ENCODE measurements at regions not wholly inside any gene's neighbourhood (a gene's known extent, or its start where the extent isn't known, plus 50 kb on each side); places are given as distances from the start of the nearest gene placed in this dataset.

DNA sequence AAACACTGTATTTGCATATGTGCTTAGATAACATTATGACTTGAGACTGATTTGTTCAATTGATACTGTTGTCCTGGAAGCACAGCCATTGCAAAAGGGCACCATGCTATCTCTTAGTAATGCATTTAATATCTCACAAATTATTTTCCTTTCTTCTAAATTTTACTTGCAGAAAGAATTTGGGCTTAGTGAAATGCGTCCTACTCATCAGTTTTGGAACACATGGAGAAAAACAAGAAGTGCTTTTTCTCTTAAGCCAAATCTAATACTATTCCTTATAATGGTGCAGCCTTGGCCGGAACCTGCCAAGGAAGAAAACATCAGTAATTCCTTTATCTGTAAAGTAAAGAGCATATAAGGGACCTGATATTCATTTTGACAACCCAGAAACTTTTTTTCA is 172.2 kb upstream of the ZNF608 start:
- H3K4me3 ChIP-seq (ENCODE audit: low read depth, low read length), result no peak overlapping the region
- no peaks in the 10 kb centered on the region for H3K27me3 ChIP-seq (ENCODE audit: control insufficient read depth, insufficient read depth, low read length)
- no peak overlapping the region for H3K9ac ChIP-seq (ENCODE audit: low read length)
- H3K36me3 ChIP-seq (ENCODE audit: control insufficient read depth, insufficient read depth, low read length), result no peaks in the 10 kb centered on the region
- H3K4me1 ChIP-seq (ENCODE audit: control insufficient read depth, insufficient read depth, low read length), result peaks cover 50% of the 10 kb centered on the region
- H3K9me3 ChIP-seq (ENCODE audit: control insufficient read depth, insufficient read depth, low read depth, low read length), result peaks cover 3% of the 10 kb centered on the region; the same call in 1 of the 2 replicates
- no peak overlapping the region for H3K27ac ChIP-seq (ENCODE audit: low read depth, low read length)

DNA sequence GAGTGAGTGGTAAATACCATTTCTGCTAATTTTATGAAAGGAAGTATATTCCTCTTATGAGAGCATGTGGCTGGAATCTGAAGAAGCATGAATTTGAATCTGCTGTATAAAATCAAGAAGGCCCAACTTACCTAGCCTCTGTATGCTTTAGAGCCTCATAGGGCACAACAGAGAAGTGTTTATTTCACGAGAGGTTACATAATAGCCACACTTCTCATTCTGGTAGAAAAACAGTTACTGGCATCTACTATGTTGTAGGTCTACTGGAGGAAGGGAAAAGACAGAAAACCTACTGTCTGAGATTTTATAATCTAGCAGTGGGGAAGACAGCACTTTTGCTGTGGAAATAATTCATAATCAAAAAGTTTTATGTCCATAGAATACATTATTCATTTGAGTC is 172.6 kb upstream of the ZNF608 start:
- Histone ChIP-seq H3K27ac (ENCODE audit: low read depth, low read length) (no peak overlapping the region), H3K4me3 (ENCODE audit: low read depth, low read length) (no peak overlapping the region), H3K9me3 (ENCODE audit: control insufficient read depth, insufficient read depth, low read depth, low read length) (peaks cover 3% of the 10 kb centered on the region; the same call in 1 of the 2 replicates), H3K36me3 (ENCODE audit: control insufficient read depth, insufficient read depth, low read length) (no peaks in the 10 kb centered on the region), H3K9ac (ENCODE audit: low read length) (no peak overlapping the region), H3K27me3 (ENCODE audit: control insufficient read depth, insufficient read depth, low read length) (no peaks in the 10 kb centered on the region), H3K4me1 (ENCODE audit: control insufficient read depth, insufficient read depth, low read length) (peaks cover 50% of the 10 kb centered on the region)

- Histone ChIP-seq H3K9me3 (ENCODE audit: control insufficient read depth, insufficient read depth, low read depth, low read length) (peaks cover 3% of the 10 kb centered on the region; the same call in 1 of the 2 replicates), H3K27me3 (ENCODE audit: control insufficient read depth, insufficient read depth, low read length) (no peaks in the 10 kb centered on the region), H3K4me1 (ENCODE audit: control insufficient read depth, insufficient read depth, low read length) (peaks cover 50% of the 10 kb centered on the region), H3K4me3 (ENCODE audit: low read depth, low read length) (no peak overlapping the region), H3K9ac (ENCODE audit: low read length) (no peak overlapping the region), H3K36me3 (ENCODE audit: control insufficient read depth, insufficient read depth, low read length) (no peaks in the 10 kb centered on the region), H3K27ac (ENCODE audit: low read depth, low read length) (no peak overlapping the region)
Observed at GRCh38 chr5:124919747-124920525, 173.5 kb upstream of the ZNF608 start.

- Histone ChIP-seq H3K9ac (ENCODE audit: low read length) (no peak overlapping the region), H3K4me1 (ENCODE audit: control insufficient read depth, insufficient read depth, low read length) (peaks cover 50% of the 10 kb centered on the region), H3K9me3 (ENCODE audit: control insufficient read depth, insufficient read depth, low read depth, low read length) (no peaks in the 10 kb centered on the region), H3K36me3 (ENCODE audit: control insufficient read depth, insufficient read depth, low read length) (no peaks in the 10 kb centered on the region), H3K27me3 (ENCODE audit: control insufficient read depth, insufficient read depth, low read length) (no peaks in the 10 kb centered on the region), H3K4me3 (ENCODE audit: low read depth, low read length) (no peak overlapping the region), H3K27ac (ENCODE audit: low read depth, low read length) (no peak overlapping the region)
Observed at GRCh38 chr5:124920909-124921666, 174.6 kb upstream of the ZNF608 start.

DNA sequence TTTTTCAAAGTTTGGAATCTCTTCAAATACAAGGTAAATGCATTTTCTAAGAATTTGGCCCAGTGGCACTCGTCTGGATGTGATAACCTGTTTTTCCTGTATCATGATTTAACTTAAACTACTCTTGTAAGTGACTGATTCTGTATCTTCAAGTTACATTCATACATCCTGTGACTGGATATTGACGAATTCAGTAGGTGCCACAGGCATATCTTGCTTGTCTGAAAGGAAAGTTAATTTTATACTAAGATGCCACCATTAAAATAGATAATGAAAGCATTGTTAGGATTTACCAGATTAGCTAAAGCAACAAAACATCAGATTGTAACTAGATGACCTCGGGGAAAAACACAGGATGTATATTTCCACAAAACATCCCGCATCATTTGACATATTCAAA is 175.3 kb upstream of the ZNF608 start:
- no peak overlapping the region for H3K27ac ChIP-seq (ENCODE audit: low read depth, low read length)
- no peaks in the 10 kb centered on the region for H3K9me3 ChIP-seq (ENCODE audit: control insufficient read depth, insufficient read depth, low read depth, low read length)
- H3K4me3 ChIP-seq (ENCODE audit: low read depth, low read length), result no peak overlapping the region
- no peaks in the 10 kb centered on the region for H3K27me3 ChIP-seq (ENCODE audit: control insufficient read depth, insufficient read depth, low read length)
- H3K9ac ChIP-seq (ENCODE audit: low read length), result no peak overlapping the region
- no peaks in the 10 kb centered on the region for H3K36me3 ChIP-seq (ENCODE audit: control insufficient read depth, insufficient read depth, low read length)
- H3K4me1 ChIP-seq (ENCODE audit: control insufficient read depth, insufficient read depth, low read length), result peaks cover 50% of the 10 kb centered on the region

GRCh38 chr5:124922255-124922975 is 176.0 kb upstream of the ZNF608 start:
- Histone ChIP-seq H3K27ac (ENCODE audit: low read depth, low read length) (peak overlapping the region; percentile 15), H3K4me3 (ENCODE audit: low read depth, low read length) (no peak overlapping the region), H3K9me3 (ENCODE audit: control insufficient read depth, insufficient read depth, low read depth, low read length) (no peaks in the 10 kb centered on the region), H3K4me1 (ENCODE audit: control insufficient read depth, insufficient read depth, low read length) (peaks cover 50% of the 10 kb centered on the region), H3K9ac (ENCODE audit: low read length) (no peak overlapping the region), H3K27me3 (ENCODE audit: control insufficient read depth, insufficient read depth, low read length) (no peaks in the 10 kb centered on the region), H3K36me3 (ENCODE audit: control insufficient read depth, insufficient read depth, low read length) (no peaks in the 10 kb centered on the region)

- Histone ChIP-seq H3K36me3 (ENCODE audit: control insufficient read depth, insufficient read depth, low read length) (no peaks in the 10 kb centered on the region), H3K4me3 (ENCODE audit: low read depth, low read length) (no peak overlapping the region), H3K27ac (ENCODE audit: low read depth, low read length) (peak overlapping the region; percentile 15; the same call in 1 of the 2 replicates), H3K4me1 (ENCODE audit: control insufficient read depth, insufficient read depth, low read length) (peaks cover 50% of the 10 kb centered on the region), H3K9ac (ENCODE audit: low read length) (no peak overlapping the region), H3K27me3 (ENCODE audit: control insufficient read depth, insufficient read depth, low read length) (no peaks in the 10 kb centered on the region), H3K9me3 (ENCODE audit: control insufficient read depth, insufficient read depth, low read depth, low read length) (no peaks in the 10 kb centered on the region)
Observed at GRCh38 chr5:124923131-124923530, 176.7 kb upstream of the ZNF608 start.

- H3K4me3 ChIP-seq (ENCODE audit: low read depth, low read length), result no peak overlapping the region
- H3K36me3 ChIP-seq (ENCODE audit: control insufficient read depth, insufficient read depth, low read length), result no peaks in the 10 kb centered on the region
- no peaks in the 10 kb centered on the region for H3K9me3 ChIP-seq (ENCODE audit: control insufficient read depth, insufficient read depth, low read depth, low read length)
- H3K27ac ChIP-seq (ENCODE audit: low read depth, low read length), result no peak overlapping the region
- H3K4me1 ChIP-seq (ENCODE audit: control insufficient read depth, insufficient read depth, low read length), result peaks cover 37% of the 10 kb centered on the region
- no peaks in the 10 kb centered on the region for H3K27me3 ChIP-seq (ENCODE audit: control insufficient read depth, insufficient read depth, low read length)
- H3K9ac ChIP-seq (ENCODE audit: low read length), result no peak overlapping the region
Observed at GRCh38 chr5:124924729-124925128, 178.3 kb upstream of the ZNF608 start.

DNA sequence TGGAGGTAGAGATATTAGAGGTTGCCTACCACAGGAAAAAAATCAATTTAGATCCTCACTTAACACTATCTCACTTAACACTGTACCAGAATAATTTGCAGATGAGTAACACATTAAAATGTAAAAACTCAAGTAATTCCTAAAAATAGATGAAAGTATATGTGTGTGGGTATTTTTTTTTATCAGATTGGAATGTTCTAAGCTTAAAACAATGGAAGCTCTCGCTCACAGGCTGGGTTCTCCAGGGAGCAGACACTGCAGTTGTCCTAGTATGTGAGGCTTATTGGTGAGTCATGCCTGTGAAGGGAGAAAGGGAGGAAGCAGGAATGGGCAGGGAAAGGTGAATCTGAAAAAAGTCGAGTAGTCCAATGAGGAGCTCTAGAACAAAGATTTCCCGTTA is 181.3 kb upstream of the ZNF608 start:
- Histone ChIP-seq H3K36me3 (ENCODE audit: control insufficient read depth, insufficient read depth, low read length) (no peaks in the 10 kb centered on the region), H3K4me1 (ENCODE audit: control insufficient read depth, insufficient read depth, low read length) (peaks cover 7% of the 10 kb centered on the region), H3K9me3 (ENCODE audit: control insufficient read depth, insufficient read depth, low read depth, low read length) (no peaks in the 10 kb centered on the region), H3K27ac (ENCODE audit: low read depth, low read length) (no peak overlapping the region), H3K27me3 (ENCODE audit: control insufficient read depth, insufficient read depth, low read length) (no peaks in the 10 kb centered on the region), H3K9ac (ENCODE audit: low read length) (no peak overlapping the region), H3K4me3 (ENCODE audit: low read depth, low read length) (no peak overlapping the region)

GRCh38 chr5:124929000-124929399 is 182.6 kb upstream of the ZNF608 start:
- no peaks in the 10 kb centered on the region; the same call in 1 of the 2 replicates for H3K4me1 ChIP-seq (ENCODE audit: control insufficient read depth, insufficient read depth, low read length)
- no peak overlapping the region for H3K4me3 ChIP-seq (ENCODE audit: low read depth, low read length)
- no peaks in the 10 kb centered on the region for H3K9me3 ChIP-seq (ENCODE audit: control insufficient read depth, insufficient read depth, low read depth, low read length)
- H3K9ac ChIP-seq (ENCODE audit: low read length), result no peak overlapping the region
- H3K27me3 ChIP-seq (ENCODE audit: control insufficient read depth, insufficient read depth, low read length), result no peaks in the 10 kb centered on the region
- no peak overlapping the region for H3K27ac ChIP-seq (ENCODE audit: low read depth, low read length)
- no peaks in the 10 kb centered on the region for H3K36me3 ChIP-seq (ENCODE audit: control insufficient read depth, insufficient read depth, low read length)

Data from HUES6 (cell line).